B cell (primary cell): ENCODE measurements at regions not wholly inside any gene's neighbourhood (a gene's known extent, or its start where the extent isn't known, plus 50 kb on each side); places are given as distances from the start of the nearest gene placed in this dataset.

Experiments used
- EZH2 ChIP-seq: IDR thresholded peaks from 2 replicates; pipeline ENCODE4 v1.6.1; 2012; ENCODE audit warnings: borderline replicate concordance, low read depth, mild to moderate bottlenecking, moderate library complexity, low read length; ENCODE audit not compliant: insufficient read depth, poor library complexity, severe bottlenecking
- TF ChIP-seq, protein P1 (sequence below): fragments of 200-600 bp; IDR thresholded peaks from one replicate; pipeline ENCODE4 v1.8.0; 2022; ENCODE audit warnings: antibody characterized with exemption, mild to moderate bottlenecking

DNA sequence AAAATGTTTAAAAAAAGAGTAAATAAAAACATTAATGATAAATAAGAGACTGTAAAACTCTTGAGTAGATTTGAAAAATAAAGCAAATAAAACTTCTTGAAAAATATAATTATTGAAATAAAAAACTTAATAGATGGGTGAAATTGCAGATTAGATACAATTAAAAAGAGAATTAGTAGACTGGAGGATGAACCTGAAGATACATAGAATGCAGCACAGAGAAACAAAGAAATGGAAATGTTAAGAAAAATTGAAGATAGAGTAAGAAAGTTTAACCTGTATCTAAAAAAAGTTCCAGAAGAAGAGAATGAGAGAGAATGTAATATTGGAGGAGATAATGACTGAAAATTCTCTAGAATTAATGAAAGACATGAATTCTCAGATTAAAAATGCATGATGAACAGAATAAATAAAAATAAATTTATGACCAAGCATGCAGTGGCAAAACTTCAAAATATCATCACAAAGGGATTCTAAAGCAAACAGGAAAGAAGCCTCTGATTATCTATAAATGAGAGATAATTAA is 438.1 kb upstream of the CLINT1 start:
- TF ChIP-seq, protein P1, sequence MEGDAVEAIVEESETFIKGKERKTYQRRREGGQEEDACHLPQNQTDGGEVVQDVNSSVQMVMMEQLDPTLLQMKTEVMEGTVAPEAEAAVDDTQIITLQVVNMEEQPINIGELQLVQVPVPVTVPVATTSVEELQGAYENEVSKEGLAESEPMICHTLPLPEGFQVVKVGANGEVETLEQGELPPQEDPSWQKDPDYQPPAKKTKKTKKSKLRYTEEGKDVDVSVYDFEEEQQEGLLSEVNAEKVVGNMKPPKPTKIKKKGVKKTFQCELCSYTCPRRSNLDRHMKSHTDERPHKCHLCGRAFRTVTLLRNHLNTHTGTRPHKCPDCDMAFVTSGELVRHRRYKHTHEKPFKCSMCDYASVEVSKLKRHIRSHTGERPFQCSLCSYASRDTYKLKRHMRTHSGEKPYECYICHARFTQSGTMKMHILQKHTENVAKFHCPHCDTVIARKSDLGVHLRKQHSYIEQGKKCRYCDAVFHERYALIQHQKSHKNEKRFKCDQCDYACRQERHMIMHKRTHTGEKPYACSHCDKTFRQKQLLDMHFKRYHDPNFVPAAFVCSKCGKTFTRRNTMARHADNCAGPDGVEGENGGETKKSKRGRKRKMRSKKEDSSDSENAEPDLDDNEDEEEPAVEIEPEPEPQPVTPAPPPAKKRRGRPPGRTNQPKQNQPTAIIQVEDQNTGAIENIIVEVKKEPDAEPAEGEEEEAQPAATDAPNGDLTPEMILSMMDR, result no peak
- TF ChIP-seq EZH2, result no peak
